Activated naive CD8-positive, alpha-beta T cell treated with anti-CD3 and anti-CD28 coated beads, Interleukin-2, amount 50 U/mL, for 24 hours (primary cell): ENCODE measurements at regions not wholly inside any gene's neighbourhood (a gene's known extent, or its start where the extent isn't known, plus 50 kb on each side); places are given as distances from the start of the nearest gene placed in this dataset.

Experiments used
- ATAC-seq: fragments of 150-1000 bp; cut with Tn5 transposase; one replicate; pipeline ENCODE4 v1.10.0; 2021
- DNase-seq: peaks from one replicate; pipeline ENCODE4 v3.0.0; 2021
- H3K27ac Mint-ChIP-seq: one replicate; pipeline ENCODE4 v1.8.0; 2021; ENCODE audit warnings: mild to moderate bottlenecking, mixed read lengths
- H3K27me3 Mint-ChIP-seq: one replicate; pipeline ENCODE4 v1.8.0; 2021; ENCODE audit warnings: mixed read lengths
- H3K36me3 Mint-ChIP-seq: one replicate; pipeline ENCODE4 v1.8.0; 2021; ENCODE audit warnings: low read depth, mixed read lengths
- H3K4me1 Mint-ChIP-seq: one replicate; pipeline ENCODE4 v1.8.0; 2021; ENCODE audit warnings: mixed read lengths
- H3K4me3 Mint-ChIP-seq: one replicate; pipeline ENCODE4 v1.8.0; 2021; ENCODE audit warnings: mild to moderate bottlenecking, moderate library complexity, mixed read lengths
- H3K9me3 Mint-ChIP-seq: one replicate; pipeline ENCODE4 v1.8.0; 2021; ENCODE audit warnings: mixed read lengths

DNA sequence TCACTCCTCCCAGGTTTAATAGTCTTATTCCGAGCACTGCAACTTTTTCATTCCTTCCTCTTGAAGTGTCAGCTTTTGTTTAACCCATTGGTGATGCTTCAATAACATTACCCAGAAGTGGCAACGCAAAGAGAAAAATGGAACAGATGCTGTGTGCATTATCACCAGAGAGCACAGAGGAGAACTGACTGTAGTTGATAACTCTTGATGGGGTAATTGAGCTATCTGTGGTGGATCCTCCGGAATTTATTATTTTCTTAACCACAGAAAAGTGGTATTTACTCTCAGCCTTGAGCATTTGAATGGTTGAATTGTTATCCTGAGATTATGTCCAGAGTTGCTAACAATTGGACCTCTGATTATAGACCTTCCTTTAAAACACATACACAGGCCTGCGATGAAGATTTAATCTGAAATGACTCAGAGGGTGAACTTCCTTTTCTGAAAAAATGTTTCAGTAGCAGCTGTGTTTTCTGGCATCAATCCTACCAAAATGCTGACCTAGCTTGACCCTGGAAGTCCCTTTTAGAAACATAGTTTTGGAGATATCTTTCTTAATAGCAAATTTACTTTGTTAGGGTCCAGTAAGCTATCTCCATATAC lies 1584.4 kb upstream of the LRRTM3 start:
- Mint-ChIP-seq H3K27me3 (no peaks in the 10 kb centered on the region), H3K4me1 (no peaks in the 10 kb centered on the region), H3K4me3 (no peak overlapping the region), H3K27ac (no peak overlapping the region), H3K36me3 (no peaks in the 10 kb centered on the region), H3K9me3 (peaks cover 6% of the 10 kb centered on the region)
- no peak for ATAC-seq
- no peak for DNase-seq

DNA sequence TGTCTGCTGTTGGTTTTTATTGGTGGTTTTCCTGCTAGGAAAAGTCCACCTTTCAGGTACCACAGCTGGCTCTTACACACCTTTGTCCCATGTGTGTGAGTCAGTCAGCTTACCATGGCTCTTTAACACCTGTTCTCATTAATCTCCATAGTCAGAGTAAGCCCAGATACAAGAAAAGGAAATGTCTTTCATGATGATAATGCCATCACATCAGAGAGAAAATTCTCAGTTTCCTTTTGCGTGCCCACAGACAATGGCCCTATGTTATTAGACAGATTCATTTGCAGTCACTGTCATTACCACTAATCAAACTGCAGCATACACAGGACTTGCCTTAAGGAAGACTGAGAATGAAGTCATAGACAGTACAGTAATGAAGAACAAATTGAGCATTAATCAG lies 1583.6 kb upstream of the LRRTM3 start:
- H3K9me3 Mint-ChIP-seq, result peaks cover 6% of the 10 kb centered on the region
- H3K4me1 Mint-ChIP-seq, result no peaks in the 10 kb centered on the region
- DNase-seq (no peak), ATAC-seq (no peak)
- no peaks in the 10 kb centered on the region for H3K27me3 Mint-ChIP-seq
- no peaks in the 10 kb centered on the region for H3K36me3 Mint-ChIP-seq
- no peak overlapping the region for H3K27ac Mint-ChIP-seq
- no peak overlapping the region for H3K4me3 Mint-ChIP-seq

DNA sequence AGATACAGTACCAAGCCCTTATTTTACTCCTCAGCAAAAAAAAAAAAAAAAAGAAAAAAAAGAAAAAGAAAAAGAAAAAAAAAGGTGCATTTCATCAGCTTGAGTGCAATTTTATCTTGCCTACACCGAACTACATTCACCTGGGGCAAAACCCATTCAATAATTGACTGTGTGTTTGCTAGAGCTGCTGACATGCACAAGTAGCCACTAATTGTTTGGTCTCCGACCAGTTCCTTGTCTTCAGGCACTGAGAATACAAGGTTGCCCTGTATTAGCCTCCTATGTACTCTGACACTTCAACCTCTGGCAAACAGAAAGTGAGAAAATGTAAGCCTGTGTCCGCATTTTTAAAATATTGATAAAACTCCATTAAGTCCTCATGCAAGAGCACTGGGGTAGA lies 1579.4 kb upstream of the LRRTM3 start:
- ATAC-seq, result no peak
- Mint-ChIP-seq H3K4me3 (no peak overlapping the region), H3K9me3 (no peaks in the 10 kb centered on the region), H3K36me3 (no peaks in the 10 kb centered on the region), H3K27me3 (no peaks in the 10 kb centered on the region), H3K4me1 (no peaks in the 10 kb centered on the region), H3K27ac (no peak overlapping the region)
- no peak for DNase-seq

DNA sequence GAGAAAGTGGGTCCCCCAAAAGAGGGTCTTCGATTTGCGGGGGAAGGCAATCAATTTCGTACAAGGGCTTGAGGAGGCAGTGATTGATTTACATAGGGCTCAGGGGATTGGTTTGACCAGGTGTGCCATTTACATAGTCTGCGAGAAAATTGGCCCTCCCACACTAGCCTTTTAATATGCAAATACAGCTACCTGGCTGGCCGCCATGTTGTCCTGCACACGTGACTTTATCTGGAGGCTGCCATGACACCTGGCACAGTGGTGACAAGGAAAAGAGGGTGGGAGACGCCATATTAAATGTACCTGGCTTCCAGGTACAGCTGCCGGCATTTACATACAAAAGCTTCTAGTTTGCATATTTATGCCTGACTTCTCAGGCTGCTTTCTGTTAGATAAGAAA lies 1577.2 kb upstream of the LRRTM3 start:
- peaks cover 4% of the 10 kb centered on the region for H3K9me3 Mint-ChIP-seq
- H3K36me3 Mint-ChIP-seq, result no peaks in the 10 kb centered on the region
- no peak overlapping the region for H3K27ac Mint-ChIP-seq
- no peaks in the 10 kb centered on the region for H3K4me1 Mint-ChIP-seq
- DNase-seq, result no peak
- ATAC-seq, result no peak
- H3K27me3 Mint-ChIP-seq, result no peaks in the 10 kb centered on the region
- H3K4me3 Mint-ChIP-seq, result no peak overlapping the region

DNA sequence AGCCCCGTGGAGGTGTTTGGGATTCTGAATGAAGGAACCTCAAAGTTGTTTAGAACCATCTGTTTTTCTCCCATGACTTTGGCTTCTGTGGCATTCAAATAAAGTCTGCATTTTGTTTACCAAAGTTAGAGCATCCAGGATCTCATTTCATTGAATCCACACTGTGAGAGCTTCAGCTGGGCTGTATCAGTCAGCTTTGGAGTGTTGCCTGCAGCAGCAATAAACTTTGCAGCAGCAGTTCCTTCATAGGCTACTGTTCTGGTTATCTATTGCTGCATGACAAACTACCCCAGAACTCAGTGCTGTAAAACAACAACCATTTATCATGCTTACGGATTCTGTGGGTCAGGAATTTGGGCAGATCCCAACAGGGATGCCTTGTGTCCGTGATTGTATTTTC lies 1575.2 kb upstream of the LRRTM3 start:
- no peak overlapping the region for H3K27ac Mint-ChIP-seq
- no peak overlapping the region for H3K4me3 Mint-ChIP-seq
- no peaks in the 10 kb centered on the region for H3K4me1 Mint-ChIP-seq
- peaks cover 4% of the 10 kb centered on the region for H3K9me3 Mint-ChIP-seq
- no peak for DNase-seq
- no peaks in the 10 kb centered on the region for H3K36me3 Mint-ChIP-seq
- no peak for ATAC-seq
- no peaks in the 10 kb centered on the region for H3K27me3 Mint-ChIP-seq

DNA sequence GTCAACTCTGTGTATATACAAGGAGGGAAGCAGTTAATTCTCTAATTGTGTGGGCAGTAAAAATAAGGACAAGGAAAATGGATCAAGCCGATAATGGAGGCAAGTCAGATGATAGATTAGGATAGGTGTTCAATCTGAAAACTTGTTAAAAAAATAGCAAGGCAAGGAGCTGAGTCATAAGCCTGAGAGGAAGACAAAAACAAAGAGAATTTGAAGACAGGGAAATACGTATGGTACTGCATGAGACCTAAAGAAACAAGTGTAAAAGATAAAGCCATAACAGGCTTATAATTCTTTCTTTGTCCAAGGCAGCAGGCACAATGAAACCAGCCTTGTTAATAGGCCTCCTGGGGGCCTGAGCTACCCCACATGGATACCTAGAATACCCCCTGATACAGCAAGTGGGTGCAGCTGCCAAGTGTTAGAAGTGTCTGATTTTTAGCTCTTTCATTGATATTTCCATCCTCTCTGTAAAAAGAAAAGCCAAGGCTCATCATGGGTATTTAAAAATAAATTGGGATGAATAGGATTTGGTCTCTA lies 1570.6 kb upstream of the LRRTM3 start:
- H3K27ac Mint-ChIP-seq, result no peak overlapping the region
- ATAC-seq, result no peak

DNA sequence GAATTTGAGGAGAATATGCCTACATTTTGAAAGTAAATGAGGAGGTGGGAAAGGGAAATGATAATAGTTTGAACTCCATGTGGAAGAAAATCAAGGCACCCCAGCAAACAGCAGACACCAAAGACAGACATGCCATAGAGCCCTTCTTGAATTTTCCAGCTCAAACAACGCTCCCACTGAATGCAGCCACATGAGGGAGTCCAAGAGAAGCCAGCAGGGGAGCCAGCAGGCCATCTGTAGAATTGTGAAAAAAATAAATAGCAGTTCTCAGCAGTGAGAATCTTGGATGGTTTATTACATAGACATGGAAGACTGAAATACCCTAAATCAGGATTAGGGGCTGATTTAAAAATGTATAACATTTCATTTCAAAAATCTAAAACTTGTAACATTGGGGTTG lies 1567.3 kb upstream of the LRRTM3 start:
- no peak for ATAC-seq
- H3K36me3 Mint-ChIP-seq, result no peaks in the 10 kb centered on the region
- no peaks in the 10 kb centered on the region for H3K4me1 Mint-ChIP-seq

More for the DNA sequence above, 1570.6 kb upstream of the LRRTM3 start:
- no peaks in the 10 kb centered on the region for H3K27me3 Mint-ChIP-seq
- no peak for DNase-seq
- H3K4me3 Mint-ChIP-seq, result no peak overlapping the region
- peaks cover 15% of the 10 kb centered on the region for H3K9me3 Mint-ChIP-seq
- no peaks in the 10 kb centered on the region for H3K4me1 Mint-ChIP-seq
- H3K36me3 Mint-ChIP-seq, result no peaks in the 10 kb centered on the region

DNA sequence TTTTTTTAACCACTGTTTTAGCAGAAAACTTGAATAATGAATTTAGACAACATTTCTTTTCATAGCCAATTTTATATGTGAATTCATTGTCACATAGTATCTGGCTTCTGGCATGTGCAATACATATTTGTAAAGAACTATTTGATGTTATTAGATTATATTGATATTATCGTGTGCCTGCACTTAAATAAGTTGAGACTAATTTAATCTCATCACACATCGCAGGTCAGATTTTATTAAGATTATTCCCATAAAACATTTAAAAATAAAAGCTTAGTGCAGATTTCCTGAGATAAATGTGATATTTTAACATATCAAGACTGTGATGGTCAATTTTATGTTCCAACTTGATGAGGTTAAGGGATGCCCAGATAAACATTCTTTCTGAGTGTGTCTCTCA lies 1565.3 kb upstream of the LRRTM3 start:
- Mint-ChIP-seq H3K9me3 (peaks cover 16% of the 10 kb centered on the region), H3K4me3 (no peak overlapping the region), H3K4me1 (no peaks in the 10 kb centered on the region), H3K27ac (no peak overlapping the region), H3K36me3 (no peaks in the 10 kb centered on the region), H3K27me3 (no peaks in the 10 kb centered on the region)
- DNase-seq (no peak), ATAC-seq (no peak)

More for the DNA sequence above, 1567.3 kb upstream of the LRRTM3 start:
- DNase-seq, result no peak
- Mint-ChIP-seq H3K27ac (no peak overlapping the region), H3K27me3 (no peaks in the 10 kb centered on the region), H3K9me3 (peaks cover 12% of the 10 kb centered on the region), H3K4me3 (no peak overlapping the region)

DNA sequence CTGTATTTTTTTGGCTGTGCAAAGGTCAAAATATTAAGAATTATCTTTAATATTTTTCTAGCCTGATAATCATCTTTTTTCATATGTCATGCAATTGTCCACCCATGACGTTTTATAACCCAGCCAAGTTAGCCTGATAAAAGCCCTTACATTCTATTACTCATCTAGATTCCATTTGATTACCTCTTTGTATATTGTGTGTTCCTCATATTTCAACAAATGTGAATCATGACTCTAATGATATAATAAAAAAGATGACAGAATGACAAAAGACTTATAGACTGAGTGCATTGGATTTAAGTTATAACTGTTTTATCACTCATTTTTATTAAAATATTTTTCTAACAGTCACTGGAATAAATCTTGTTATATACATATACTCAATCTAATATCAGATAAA lies 1560.0 kb upstream of the LRRTM3 start:
- ATAC-seq (no peak), DNase-seq (no peak)
- H3K27ac Mint-ChIP-seq, result no peak overlapping the region
- no peaks in the 10 kb centered on the region for H3K36me3 Mint-ChIP-seq
- no peak overlapping the region for H3K4me3 Mint-ChIP-seq
- no peaks in the 10 kb centered on the region for H3K27me3 Mint-ChIP-seq
- peaks cover 5% of the 10 kb centered on the region for H3K9me3 Mint-ChIP-seq
- H3K4me1 Mint-ChIP-seq, result no peaks in the 10 kb centered on the region

DNA sequence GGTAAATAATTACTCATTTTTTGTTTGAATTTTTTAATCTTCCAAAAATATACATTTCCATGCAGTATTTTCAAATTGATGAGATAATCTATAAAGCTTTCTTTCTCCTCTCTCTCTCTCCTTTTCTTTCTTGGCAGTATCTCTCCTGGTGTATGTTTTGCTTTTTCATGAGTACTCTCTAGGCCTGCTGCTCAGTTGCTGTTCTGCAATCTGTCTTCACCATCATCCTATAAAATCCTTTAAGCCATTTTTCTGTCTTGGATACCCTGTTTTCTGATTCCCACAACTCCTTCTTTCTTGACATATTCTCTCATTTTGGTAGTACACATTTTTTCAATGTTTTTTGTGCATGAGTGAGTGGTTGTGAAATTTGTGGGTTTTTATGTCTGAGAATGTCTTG lies 1558.1 kb upstream of the LRRTM3 start:
- Mint-ChIP-seq H3K27ac (no peak overlapping the region), H3K4me1 (no peaks in the 10 kb centered on the region), H3K36me3 (no peaks in the 10 kb centered on the region), H3K4me3 (no peak overlapping the region), H3K27me3 (no peaks in the 10 kb centered on the region), H3K9me3 (peaks cover 5% of the 10 kb centered on the region)
- ATAC-seq, result no peak
- DNase-seq, result no peak

DNA sequence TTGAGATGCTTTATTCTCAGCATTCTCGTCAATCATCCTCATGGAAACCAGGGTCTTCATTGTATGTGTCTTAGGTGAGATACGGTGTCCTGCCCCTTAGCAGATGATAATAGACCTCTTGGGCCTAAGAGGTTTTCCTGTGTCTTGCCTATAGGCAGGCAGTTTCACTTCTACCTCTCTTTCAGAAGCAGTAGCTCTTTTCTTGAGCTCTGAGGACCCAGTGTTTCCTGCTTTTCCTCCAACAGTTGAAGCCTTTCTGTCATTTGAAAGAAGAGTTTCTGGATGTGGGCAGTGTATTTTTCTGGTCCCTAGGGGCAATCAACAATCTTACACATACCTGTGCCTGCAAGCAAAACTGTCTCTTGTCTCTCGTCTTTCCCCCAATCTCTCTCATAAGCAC lies 1550.3 kb upstream of the LRRTM3 start:
- H3K36me3 Mint-ChIP-seq, result no peaks in the 10 kb centered on the region
- peaks cover 9% of the 10 kb centered on the region for H3K9me3 Mint-ChIP-seq

DNA sequence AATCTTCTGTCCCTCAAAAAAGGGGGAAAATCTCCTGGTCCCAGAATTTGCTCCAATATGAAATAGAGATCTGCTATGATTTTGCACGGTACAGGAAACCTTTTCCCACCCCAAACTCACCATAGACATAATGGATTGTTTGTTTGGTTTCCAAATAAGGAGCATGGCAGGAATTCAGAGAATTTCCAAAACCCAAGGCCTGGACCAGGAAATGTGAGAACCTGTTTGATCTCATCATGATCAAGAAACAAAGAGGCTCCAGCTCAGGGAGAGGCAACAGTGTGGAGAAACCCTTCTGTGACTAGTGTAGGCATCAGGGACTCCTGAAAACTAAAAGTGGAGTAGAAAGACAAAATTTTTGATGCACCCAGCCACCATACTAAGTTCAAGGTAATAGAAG lies 1548.1 kb upstream of the LRRTM3 start:
- H3K4me1 Mint-ChIP-seq, result no peaks in the 10 kb centered on the region
- H3K36me3 Mint-ChIP-seq, result no peaks in the 10 kb centered on the region
- H3K9me3 Mint-ChIP-seq, result peaks cover 9% of the 10 kb centered on the region
- no peak for ATAC-seq
- no peaks in the 10 kb centered on the region for H3K27me3 Mint-ChIP-seq
- DNase-seq, result no peak
- H3K4me3 Mint-ChIP-seq, result no peak overlapping the region
- H3K27ac Mint-ChIP-seq, result no peak overlapping the region

More for the DNA sequence above, 1550.3 kb upstream of the LRRTM3 start:
- Mint-ChIP-seq H3K4me3 (no peak overlapping the region), H3K4me1 (no peaks in the 10 kb centered on the region), H3K27ac (no peak overlapping the region), H3K27me3 (no peaks in the 10 kb centered on the region)
- no peak for DNase-seq
- ATAC-seq, result no peak

DNA sequence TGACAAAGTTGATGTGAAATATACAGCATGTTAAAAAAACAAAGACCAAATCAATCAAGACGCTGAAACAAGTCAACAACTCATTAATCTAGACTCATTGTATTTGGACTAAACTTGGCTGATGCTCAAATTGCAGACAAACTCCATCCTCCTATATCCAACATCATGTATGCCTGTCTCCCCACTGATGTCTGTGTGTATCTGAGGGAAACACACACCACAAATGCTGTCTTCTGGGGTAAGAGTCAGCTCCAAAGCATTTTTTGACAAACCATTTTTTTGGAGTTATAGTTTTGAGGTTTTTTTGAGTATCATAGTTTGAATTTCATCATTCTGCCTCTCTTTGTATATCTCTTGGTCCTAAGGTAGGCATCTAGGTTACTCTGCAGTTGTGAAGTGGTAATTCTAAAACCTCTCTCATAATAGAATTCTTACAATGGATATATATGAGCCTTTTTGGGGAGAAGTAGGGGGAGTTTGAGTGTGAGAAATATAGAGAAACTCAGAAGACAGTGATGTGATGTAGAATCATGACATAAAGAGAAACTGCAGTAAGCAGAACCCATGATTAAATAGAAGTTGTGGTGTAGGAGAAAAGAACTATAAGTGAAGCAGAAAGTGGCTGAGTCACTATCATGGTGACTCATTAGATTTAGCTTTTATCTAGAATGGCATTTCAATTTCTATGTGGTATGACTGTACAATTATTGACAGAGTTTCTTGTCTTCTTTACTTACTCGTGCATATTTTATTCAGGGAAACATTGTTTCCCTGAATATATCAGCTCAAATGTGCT lies 1531.1 kb upstream of the LRRTM3 start:
- DNase-seq (no peak), ATAC-seq (no peak)
- H3K4me1 Mint-ChIP-seq, result no peaks in the 10 kb centered on the region
- no peak overlapping the region for H3K27ac Mint-ChIP-seq
- H3K4me3 Mint-ChIP-seq, result no peak overlapping the region
- no peaks in the 10 kb centered on the region for H3K27me3 Mint-ChIP-seq
- H3K36me3 Mint-ChIP-seq, result no peaks in the 10 kb centered on the region
- no peaks in the 10 kb centered on the region for H3K9me3 Mint-ChIP-seq

DNA sequence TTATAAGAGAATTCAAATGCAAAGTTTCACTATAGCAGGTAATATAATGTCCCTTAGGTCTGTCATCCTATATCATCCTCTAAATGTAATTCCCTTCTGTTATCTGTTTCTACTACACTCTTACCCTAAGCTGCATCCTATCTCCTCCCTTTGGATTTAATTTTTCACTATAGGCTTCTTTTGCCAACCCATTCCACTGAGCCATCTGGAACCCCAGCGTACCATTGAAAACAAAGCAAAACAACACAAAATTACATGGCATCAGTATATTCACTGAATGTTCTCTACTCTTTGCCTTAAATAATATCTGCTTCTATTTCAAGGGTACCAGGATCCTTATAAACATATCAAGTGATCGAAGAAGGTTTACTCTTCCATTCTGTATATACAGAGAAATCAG lies 1530.2 kb upstream of the LRRTM3 start:
- Mint-ChIP-seq H3K4me3 (no peak overlapping the region), H3K27ac (no peak overlapping the region), H3K27me3 (no peaks in the 10 kb centered on the region), H3K9me3 (no peaks in the 10 kb centered on the region), H3K36me3 (no peaks in the 10 kb centered on the region), H3K4me1 (no peaks in the 10 kb centered on the region)
- no peak for DNase-seq
- no peak for ATAC-seq

DNA sequence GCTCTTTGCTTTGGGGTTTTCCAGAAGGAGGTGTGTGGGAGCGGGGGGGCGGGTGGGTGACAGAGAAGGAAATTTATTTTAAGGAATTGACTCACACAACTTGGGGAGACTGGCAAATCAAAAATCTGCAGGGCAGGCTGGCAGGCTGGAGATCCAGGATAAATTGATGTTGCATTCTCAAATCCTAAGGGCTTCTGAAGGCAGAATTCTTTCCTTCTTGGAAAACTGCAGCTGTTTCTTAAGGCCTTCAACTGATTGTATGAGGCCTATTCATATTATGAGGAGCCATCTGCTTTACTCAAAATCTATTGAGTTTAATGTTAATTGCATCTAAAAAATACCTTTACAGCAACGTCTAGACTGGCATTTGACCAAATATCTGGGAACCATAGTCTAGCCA lies 1528.8 kb upstream of the LRRTM3 start:
- ATAC-seq (no peak), DNase-seq (no peak)
- H3K27ac Mint-ChIP-seq, result no peak overlapping the region
- H3K27me3 Mint-ChIP-seq, result no peaks in the 10 kb centered on the region
- no peaks in the 10 kb centered on the region for H3K4me1 Mint-ChIP-seq
- no peak overlapping the region for H3K4me3 Mint-ChIP-seq
- H3K9me3 Mint-ChIP-seq, result no peaks in the 10 kb centered on the region
- H3K36me3 Mint-ChIP-seq, result no peaks in the 10 kb centered on the region
